H9 (cell line): ENCODE measurements at regions not wholly inside any gene's neighbourhood (a gene's known extent, or its start where the extent isn't known, plus 50 kb on each side); places are given as distances from the start of the nearest gene placed in this dataset.

ENCODE experiments used
- DNase-seq: peaks from one replicate; pipeline ENCODE4 v3.0.0-alpha.2; 2017
- H2AFZ ChIP-seq: one replicate; pipeline ENCODE4 v1.6.1; 2013; ENCODE audit warnings: mild to moderate bottlenecking, low read length, control low read depth, moderate library complexity
- H2AK5ac ChIP-seq: 2 replicates; pipeline ENCODE4 v1.6.1; 2013; ENCODE audit warnings: low read length, control low read depth, mixed read lengths; ENCODE audit not compliant: insufficient read length
- H2BK120ac ChIP-seq: one replicate; pipeline ENCODE4 v1.6.1; 2013; ENCODE audit warnings: low read depth, mild to moderate bottlenecking, low read length, control low read depth, inconsistent platforms; ENCODE audit not compliant: poor library complexity, severe bottlenecking
- H2BK12ac ChIP-seq: 2 replicates; pipeline ENCODE4 v1.6.1; 2013; ENCODE audit warnings: low read length, control low read depth, mixed read lengths, low read depth; ENCODE audit not compliant: insufficient read length
- H2BK15ac ChIP-seq: 2 replicates; pipeline ENCODE4 v1.6.1; 2013; ENCODE audit warnings: low read depth, low read length, control low read depth
- H2BK20ac ChIP-seq: one replicate; pipeline ENCODE4 v1.6.1; 2013; ENCODE audit warnings: low read depth, mild to moderate bottlenecking, low read length, control low read depth, inconsistent platforms; ENCODE audit not compliant: poor library complexity, severe bottlenecking
- H2BK5ac ChIP-seq: 2 replicates; pipeline ENCODE4 v1.6.1; 2013; ENCODE audit warnings: low read length, control low read depth, mixed read lengths; ENCODE audit not compliant: insufficient read length
- H3K14ac ChIP-seq: 2 replicates; pipeline ENCODE4 v1.6.1; 2013; ENCODE audit warnings: low read length, control low read depth; ENCODE audit not compliant: insufficient read depth
- H3K18ac ChIP-seq: 2 replicates; pipeline ENCODE4 v1.6.1; 2013; ENCODE audit warnings: low read depth, mild to moderate bottlenecking, mixed read lengths, low read length, control low read depth; ENCODE audit not compliant: insufficient read length
- H3K23ac ChIP-seq: 2 replicates; pipeline ENCODE4 v1.6.1; 2013; ENCODE audit warnings: low read length, control low read depth, mixed read lengths, low read depth; ENCODE audit not compliant: insufficient read length
- H3K23me2 ChIP-seq: 2 replicates; pipeline ENCODE4 v1.6.1; 2013; ENCODE audit warnings: low read depth, mild to moderate bottlenecking, mixed read lengths, low read length, control low read depth; ENCODE audit not compliant: insufficient read length, poor library complexity, severe bottlenecking
- H3K27ac ChIP-seq: 2 replicates; pipeline ENCODE4 v1.5.1; 2013; ENCODE audit warnings: low read length, control low read depth, mixed read lengths, low read depth; ENCODE audit not compliant: insufficient read length
- H3K27me3 ChIP-seq: 2 replicates; pipeline ENCODE4 v1.6.1; 2013; ENCODE audit warnings: low read length, control low read depth, inconsistent platforms; ENCODE audit not compliant: insufficient read depth
- H3K4ac ChIP-seq: 2 replicates; pipeline ENCODE4 v1.6.1; 2013; ENCODE audit warnings: low read depth, mild to moderate bottlenecking, control low read depth, inconsistent platforms, low read length, moderate library complexity
- H3K4me1 ChIP-seq: 2 replicates; pipeline ENCODE4 v1.6.1; 2013; ENCODE audit warnings: low read length, control low read depth, inconsistent platforms; ENCODE audit not compliant: insufficient read depth
- H3K4me2 ChIP-seq: 2 replicates; pipeline ENCODE4 v1.6.1; 2013; ENCODE audit warnings: low read length, control low read depth, mixed read lengths; ENCODE audit not compliant: insufficient read length, insufficient read depth
- H3K56ac ChIP-seq: 2 replicates; pipeline ENCODE4 v1.6.1; 2013; ENCODE audit warnings: low read depth, mild to moderate bottlenecking, mixed read lengths, low read length, control low read depth; ENCODE audit not compliant: insufficient read length
- H3K79me1 ChIP-seq: 2 replicates; pipeline ENCODE4 v1.6.1; 2013; ENCODE audit warnings: low read depth, mild to moderate bottlenecking, moderate library complexity, low read length, control low read depth, inconsistent platforms; ENCODE audit not compliant: insufficient read depth, poor library complexity, severe bottlenecking
- H3K79me2 ChIP-seq: 2 replicates; pipeline ENCODE4 v1.6.1; 2013; ENCODE audit warnings: low read length, control low read depth, inconsistent platforms; ENCODE audit not compliant: insufficient read depth
- H3K9ac ChIP-seq: 2 replicates; pipeline ENCODE4 v1.6.1; 2013; ENCODE audit warnings: low read length, control low read depth, mixed read lengths; ENCODE audit not compliant: insufficient read length; ENCODE audit errors: extremely low read depth
- H3K9me3 ChIP-seq: one replicate; pipeline ENCODE4 v1.6.1; 2013; ENCODE audit warnings: low read depth, low read length, inconsistent platforms; ENCODE audit not compliant: control insufficient read depth
- H3T11ph ChIP-seq: one replicate; pipeline ENCODE4 v1.6.1; 2013; ENCODE audit warnings: mild to moderate bottlenecking, low read length, control low read depth, inconsistent platforms
- H4K20me1 ChIP-seq: one replicate; pipeline ENCODE4 v1.6.1; 2013; ENCODE audit not compliant: control insufficient read depth, insufficient read length, insufficient read depth
- H4K5ac ChIP-seq: 2 replicates; pipeline ENCODE4 v1.6.1; 2013; ENCODE audit warnings: low read depth, mild to moderate bottlenecking, mixed read lengths, low read length, control low read depth; ENCODE audit not compliant: insufficient read length
- H4K8ac ChIP-seq: replicated peaks from 2 replicates; pipeline ENCODE4 v1.6.1; 2013; ENCODE audit warnings: low read length, control low read depth, mixed read lengths, low read depth; ENCODE audit not compliant: insufficient read length
- H4K91ac ChIP-seq: 2 replicates; pipeline ENCODE4 v1.6.1; 2013; ENCODE audit warnings: low read depth, mild to moderate bottlenecking, moderate library complexity, mixed read lengths, low read length, control low read depth; ENCODE audit not compliant: insufficient read length
- H3K27ac Mint-ChIP-seq, 3 experiments: 2 replicates in 2 of 3; 3 replicates in 1 of 3; pipeline ENCODE4 v1.8.0; 2020 to 2021; ENCODE audit warnings: mixed read lengths in 3 of 3, mild to moderate bottlenecking in 1 of 3, moderate library complexity in 1 of 3
- H3K27me3 Mint-ChIP-seq: 2 replicates; pipeline ENCODE4 v1.8.0; 2021; ENCODE audit warnings: low read depth, mild to moderate bottlenecking, moderate library complexity, mixed read lengths
- H3K36me3 Mint-ChIP-seq, 3 experiments: 2 replicates in 2 of 3; 3 replicates in 1 of 3; pipeline ENCODE4 v1.8.0; 2020 to 2021; ENCODE audit warnings: low read depth in 3 of 3, mixed read lengths in 3 of 3; ENCODE audit not compliant: insufficient read depth in 1 of 3
- H3K4me1 Mint-ChIP-seq, 2 experiments: 2 replicates each; pipeline ENCODE4 v1.8.0; 2020; ENCODE audit warnings: mixed read lengths in 2 of 2
- H3K4me3 Mint-ChIP-seq, 2 experiments: 2 replicates in 1 of 2; 3 replicates in 1 of 2; pipeline ENCODE4 v1.8.0; 2020 to 2021; ENCODE audit warnings: mild to moderate bottlenecking in 2 of 2, mixed read lengths in 2 of 2, moderate library complexity in 1 of 2
- H3K9me3 Mint-ChIP-seq, 2 experiments: 2 replicates in 1 of 2; 3 replicates in 1 of 2; pipeline ENCODE4 v1.8.0; 2020; ENCODE audit warnings: mild to moderate bottlenecking in 2 of 2, mixed read lengths in 2 of 2, moderate library complexity in 1 of 2
- WGBS: extraction: QIAGEN DNeasy Blood & Tissue Kit; methylation state at CpG from one replicate; pipeline ENCODE4 v1.1.7; 2013; ENCODE audit warnings: missing lambda C conversion rate, low lambda C conversion rate, mixed read lengths; ENCODE audit not compliant: insufficient read length; ENCODE audit errors: extremely low coverage; 5-methylcytosine and 5-hydroxymethylcytosine counted together
- TF ChIP-seq, protein P1 (sequence below): fragments of 200-600 bp; sonication (generic); conservative IDR thresholded peaks from 3 replicates; pipeline ENCODE4 v1.8.0; 2021; ENCODE audit warnings: antibody characterized with exemption, mild to moderate bottlenecking

DNA sequence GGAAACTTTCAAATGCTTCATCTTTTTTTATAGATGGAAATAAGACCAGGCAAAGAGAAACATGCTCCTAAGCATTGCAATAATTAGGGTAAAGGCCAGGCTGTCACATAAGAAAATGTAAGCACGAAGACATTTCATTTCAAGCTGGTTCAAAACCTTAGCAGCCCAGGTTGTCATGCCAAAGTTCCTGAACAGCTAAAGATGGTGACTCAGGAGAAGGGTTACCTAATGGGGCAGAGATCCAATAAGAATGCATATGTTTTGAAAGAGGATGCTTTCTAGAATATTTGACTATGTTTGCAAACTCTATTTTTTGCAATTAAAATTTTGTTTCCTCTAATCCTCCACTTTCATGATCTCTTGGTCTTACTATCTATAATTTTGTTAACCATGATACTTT is 65.6 kb upstream of the PHACTR2 start:
- no peak overlapping the region for H4K91ac ChIP-seq
- H3K27me3 ChIP-seq: no peaks in the 10 kb centered on the region
- H4K20me1 ChIP-seq: no peaks in the 10 kb centered on the region
- no peak overlapping the region for H2AFZ ChIP-seq
- DNase-seq: no peak
- H3K14ac ChIP-seq: no peak overlapping the region
- no peaks in the 10 kb centered on the region for H3K23me2 ChIP-seq
- no peak overlapping the region for H2BK120ac ChIP-seq
- H4K5ac ChIP-seq: no peak overlapping the region
- H3K9me3 ChIP-seq: no peaks in the 10 kb centered on the region
- H3K27me3 Mint-ChIP-seq: peaks cover 2% of the 10 kb centered on the region; the same call in 1 of the 2 replicates
- no peaks in the 10 kb centered on the region for H3K79me1 ChIP-seq
- no peak overlapping the region for H3T11ph ChIP-seq
- no peak overlapping the region for H2BK20ac ChIP-seq
- peaks cover 7 to 9% of the 10 kb centered on the region in 2 experiments for H3K4me1 Mint-ChIP-seq
- TF ChIP-seq, protein P1, sequence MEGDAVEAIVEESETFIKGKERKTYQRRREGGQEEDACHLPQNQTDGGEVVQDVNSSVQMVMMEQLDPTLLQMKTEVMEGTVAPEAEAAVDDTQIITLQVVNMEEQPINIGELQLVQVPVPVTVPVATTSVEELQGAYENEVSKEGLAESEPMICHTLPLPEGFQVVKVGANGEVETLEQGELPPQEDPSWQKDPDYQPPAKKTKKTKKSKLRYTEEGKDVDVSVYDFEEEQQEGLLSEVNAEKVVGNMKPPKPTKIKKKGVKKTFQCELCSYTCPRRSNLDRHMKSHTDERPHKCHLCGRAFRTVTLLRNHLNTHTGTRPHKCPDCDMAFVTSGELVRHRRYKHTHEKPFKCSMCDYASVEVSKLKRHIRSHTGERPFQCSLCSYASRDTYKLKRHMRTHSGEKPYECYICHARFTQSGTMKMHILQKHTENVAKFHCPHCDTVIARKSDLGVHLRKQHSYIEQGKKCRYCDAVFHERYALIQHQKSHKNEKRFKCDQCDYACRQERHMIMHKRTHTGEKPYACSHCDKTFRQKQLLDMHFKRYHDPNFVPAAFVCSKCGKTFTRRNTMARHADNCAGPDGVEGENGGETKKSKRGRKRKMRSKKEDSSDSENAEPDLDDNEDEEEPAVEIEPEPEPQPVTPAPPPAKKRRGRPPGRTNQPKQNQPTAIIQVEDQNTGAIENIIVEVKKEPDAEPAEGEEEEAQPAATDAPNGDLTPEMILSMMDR: no peak
- WGBS: no CpG with 5 or more reads among the region's 1 CpG
- H2BK12ac ChIP-seq: no peak overlapping the region
- H3K27ac ChIP-seq: no peak overlapping the region
- H3K79me2 ChIP-seq: no peaks in the 10 kb centered on the region
- no peak overlapping the region for H3K4me3 Mint-ChIP-seq
- H3K56ac ChIP-seq: no peak overlapping the region
- H3K23ac ChIP-seq: no peak overlapping the region
- H3K4me2 ChIP-seq: no peak overlapping the region
- H3K9ac ChIP-seq: no peak overlapping the region
- H2BK5ac ChIP-seq: no peak overlapping the region
- H2AK5ac ChIP-seq: no peak overlapping the region
- no peak overlapping the region for H4K8ac ChIP-seq
- no peaks in the 10 kb centered on the region for H3K36me3 Mint-ChIP-seq
- no peak overlapping the region for H3K27ac Mint-ChIP-seq
- H3K4ac ChIP-seq: no peak overlapping the region
- H3K9me3 Mint-ChIP-seq: no peaks in the 10 kb centered on the region
- no peak overlapping the region for H3K18ac ChIP-seq
- no peak overlapping the region for H2BK15ac ChIP-seq
- peaks cover 2% of the 10 kb centered on the region; the same call in 1 of the 2 replicates for H3K4me1 ChIP-seq
